AG04450 (cell line): ENCODE measurements at regions not wholly inside any gene's neighbourhood (a gene's known extent, or its start where the extent isn't known, plus 50 kb on each side); places are given as distances from the start of the nearest gene placed in this dataset.

Source experiments
- CTCF ChIA-PET: fragments of 300-600, 350-600 bp; formaldehyde crosslinking; extraction: SDS; loops from one replicate; lab custom pipeline; 2022; ENCODE audit warnings: antibody characterized with exemption, inconsistent platforms; lab: Charles Lee
- POLR2A ChIA-PET: fragments of 350-600 bp; formaldehyde crosslinking; extraction: SDS; loops from one replicate; lab custom pipeline; 2021; ENCODE audit warnings: antibody characterized with exemption, inconsistent platforms; lab: Yijun Ruan, JAX
- DNase-seq: peaks from one replicate; pipeline ENCODE4 v3.0.0-alpha.2; 2011; ENCODE audit warnings: low read depth, low spot score
- H3K27ac ChIP-seq: one replicate; pipeline ENCODE4 v1.5.1; 2012; ENCODE audit warnings: low read depth, low read length, control low read depth
- H3K27me3 ChIP-seq: one replicate; pipeline ENCODE4 v1.6.0; 2012; ENCODE audit warnings: low read length; ENCODE audit not compliant: control insufficient read depth, insufficient read depth
- H3K4me3 ChIP-seq: 2 replicates; pipeline ENCODE4 v1.5.1; 2011; ENCODE audit warnings: mild to moderate bottlenecking, low read depth, low read length, control low read depth
- H3K9me3 ChIP-seq: 2 replicates; pipeline ENCODE4 v1.5.1; 2012; ENCODE audit warnings: low read length; ENCODE audit not compliant: control insufficient read depth, insufficient read depth
- CTCF ChIP-seq: IDR thresholded peaks from 2 replicates; pipeline ENCODE4 v1.5.1; 2011; ENCODE audit warnings: low read depth, low read length, control low read depth, inconsistent platforms

DNA sequence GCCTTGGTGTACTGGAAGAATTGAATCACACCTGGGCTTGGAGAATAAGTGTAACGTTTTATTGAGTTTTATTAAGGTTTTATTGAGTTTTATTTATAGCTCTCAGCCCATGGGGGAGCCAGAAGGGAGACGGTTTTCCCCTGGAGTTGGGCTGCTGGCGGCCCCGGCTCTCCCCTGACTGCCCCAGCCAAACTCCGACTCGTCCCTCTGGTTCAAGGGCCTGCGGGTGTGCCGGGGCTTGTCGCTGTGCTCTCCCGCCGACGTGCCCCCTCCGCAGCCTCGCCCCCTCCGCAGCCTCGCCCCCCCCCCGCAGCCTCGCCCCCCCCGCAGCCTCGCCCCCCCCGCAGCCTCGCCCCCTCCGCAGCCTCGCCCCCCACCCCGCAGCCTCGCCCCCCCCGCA is 326.1 kb upstream of the RTL1 start:
- ChIA-PET CTCF (no interaction called here), POLR2A (no interaction called here)
- no peak overlapping the region for H3K27ac ChIP-seq
- no peak overlapping the region for H3K4me3 ChIP-seq
- DNase-seq = no peak
- H3K27me3 ChIP-seq = peaks cover 9% of the 10 kb centered on the region
- no peaks in the 10 kb centered on the region; the same call in 1 of the 2 replicates for H3K9me3 ChIP-seq
- TF ChIP-seq CTCF = no peak

- H3K9me3 ChIP-seq = no peaks in the 10 kb centered on the region; the same call in 1 of the 2 replicates
- no peak overlapping the region for H3K4me3 ChIP-seq
- no peak for DNase-seq
- ChIA-PET CTCF (no interaction called here), POLR2A (no interaction called here)
- H3K27ac ChIP-seq = no peak overlapping the region
- no peak for TF ChIP-seq CTCF
- H3K27me3 ChIP-seq = peaks cover 2% of the 10 kb centered on the region
These were observed 326.8 kb upstream of the RTL1 start for GRCh38 chr14:101230161-101230850.

GRCh38 chr14:101230851-101231550 is 327.5 kb upstream of the RTL1 start:
- Histone ChIP-seq H3K9me3 (no peaks in the 10 kb centered on the region; the same call in 1 of the 2 replicates), H3K27ac (no peak overlapping the region), H3K4me3 (no peak overlapping the region), H3K27me3 (no peaks in the 10 kb centered on the region)
- no peak for TF ChIP-seq CTCF
- CTCF ChIA-PET = no interaction called here
- no peak for DNase-seq
- POLR2A ChIA-PET = no interaction called here

- no peak for DNase-seq
- no peaks in the 10 kb centered on the region; the same call in 1 of the 2 replicates for H3K9me3 ChIP-seq
- no peaks in the 10 kb centered on the region for H3K27me3 ChIP-seq
- H3K4me3 ChIP-seq = no peak overlapping the region
- POLR2A ChIA-PET = no interaction called here
- no peak for TF ChIP-seq CTCF
- H3K27ac ChIP-seq = no peak overlapping the region
- CTCF ChIA-PET = no interaction called here
These were observed 328.3 kb upstream of the RTL1 start for GRCh38 chr14:101231828-101232227.

DNA sequence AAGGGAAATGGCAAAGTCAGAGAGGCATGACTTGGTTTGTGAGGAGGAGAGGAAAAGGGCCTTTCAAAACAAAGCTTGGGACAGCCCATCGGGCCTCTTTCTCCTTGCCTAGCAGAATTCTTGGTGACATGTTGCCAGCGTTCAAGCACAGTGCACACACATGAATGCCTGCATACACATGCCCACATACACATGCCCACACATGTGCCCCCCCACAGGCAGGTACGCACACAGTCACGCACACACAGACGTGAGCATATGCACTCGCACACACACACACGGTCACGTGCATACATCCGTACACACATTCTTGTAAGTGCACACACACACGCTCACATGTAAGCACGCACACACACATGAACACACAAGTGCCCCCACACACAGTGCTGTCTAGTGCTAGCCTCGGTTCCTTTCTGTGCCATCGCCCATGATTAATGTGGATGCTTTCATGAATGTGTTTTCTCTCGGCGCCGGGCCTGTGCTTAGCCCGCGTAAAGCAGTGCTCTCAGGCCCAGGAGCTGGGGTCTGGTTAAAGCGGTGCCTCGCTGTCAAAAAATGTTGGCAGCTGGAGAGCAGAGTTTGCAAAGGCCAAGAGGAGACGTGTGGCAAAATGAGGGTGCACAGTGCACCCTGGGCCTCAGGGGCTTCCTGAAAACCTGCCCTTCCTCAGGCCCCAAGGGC is 328.8 kb upstream of the DIO3 start:
- POLR2A ChIA-PET = no interaction called here
- DNase-seq = no peak
- Histone ChIP-seq H3K9me3 (no peaks in the 10 kb centered on the region), H3K27ac (no peak overlapping the region), H3K4me3 (no peak overlapping the region), H3K27me3 (peaks cover 2% of the 10 kb centered on the region)
- no peak for TF ChIP-seq CTCF
- CTCF ChIA-PET = no interaction called here
